ENCODE measurements at regions not wholly inside any gene's neighbourhood (a gene's known extent, or its start where the extent isn't known, plus 50 kb on each side); places are given as distances from the start of the nearest gene placed in this dataset.
"Not testable (repeated sequence)": the region's sequence is repeated elsewhere in the genome, so short reads cannot be mapped to it uniquely, and the experiment has no call there.

DNA sequence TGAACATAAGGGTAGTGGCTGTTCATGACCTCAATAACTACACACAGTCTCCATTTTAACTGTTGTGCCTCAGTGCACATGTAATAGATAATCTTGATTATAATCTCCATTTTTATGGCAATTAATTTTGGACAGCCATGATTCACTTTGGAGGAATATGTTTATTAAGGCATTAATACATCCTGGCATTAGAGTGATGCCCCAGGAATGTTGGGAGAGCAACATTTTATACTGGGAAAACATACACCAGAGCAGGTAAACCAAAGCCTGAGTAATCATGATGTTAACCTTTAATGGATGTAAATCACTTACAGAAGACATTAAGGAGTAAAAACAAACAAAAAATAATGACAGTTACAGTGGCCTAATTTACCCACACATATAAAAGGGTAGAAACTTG lies 886.3 kb upstream of the RAG2 start:
- DNase-seq (ENCODE audit: low read depth in 2 of 3, low spot score in 2 of 3): no peak

DNA sequence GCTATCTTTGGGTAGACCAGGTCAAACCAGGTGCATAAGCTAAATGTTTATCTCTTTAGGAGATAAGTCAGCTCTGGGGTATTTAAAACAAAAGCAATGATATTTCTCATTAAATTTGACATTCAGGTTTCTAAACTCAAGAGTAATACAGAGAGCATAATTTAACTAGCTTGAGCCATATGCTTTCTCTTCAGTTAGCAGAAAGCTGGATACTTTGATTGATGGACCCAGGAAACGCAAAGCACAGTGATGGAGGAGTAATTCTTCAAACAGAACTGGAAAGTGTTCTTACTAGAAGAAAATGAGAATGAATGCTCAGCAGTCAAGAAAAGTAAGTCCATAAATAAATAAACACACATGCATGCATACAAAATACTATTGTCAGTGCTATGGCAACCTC lies 885.7 kb upstream of the RAG2 start:
- no peak for DNase-seq (ENCODE audit: low read depth in 2 of 3, low spot score in 2 of 3)

DNA sequence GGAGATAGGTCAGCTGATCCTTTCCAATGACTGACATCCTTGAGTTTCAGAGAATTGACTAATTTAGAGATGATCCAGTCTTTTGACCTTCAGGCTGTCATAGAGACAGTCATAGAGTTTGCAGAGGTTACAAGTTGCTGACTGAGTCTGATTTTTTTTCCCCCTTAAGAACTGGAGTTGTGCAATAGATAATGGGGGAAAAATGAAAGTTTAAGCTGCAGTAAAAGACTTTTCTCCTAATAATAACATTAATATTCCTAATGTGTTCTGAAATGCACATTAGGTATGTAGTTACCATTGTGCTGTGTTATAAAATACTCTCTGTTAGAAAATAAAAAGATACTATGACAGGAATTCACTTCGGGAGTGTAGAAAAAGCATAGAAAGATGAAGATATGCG lies 876.9 kb upstream of the RAG2 start:
- no peak for DNase-seq (ENCODE audit: low read depth in 2 of 3, low spot score in 2 of 3)

DNA sequence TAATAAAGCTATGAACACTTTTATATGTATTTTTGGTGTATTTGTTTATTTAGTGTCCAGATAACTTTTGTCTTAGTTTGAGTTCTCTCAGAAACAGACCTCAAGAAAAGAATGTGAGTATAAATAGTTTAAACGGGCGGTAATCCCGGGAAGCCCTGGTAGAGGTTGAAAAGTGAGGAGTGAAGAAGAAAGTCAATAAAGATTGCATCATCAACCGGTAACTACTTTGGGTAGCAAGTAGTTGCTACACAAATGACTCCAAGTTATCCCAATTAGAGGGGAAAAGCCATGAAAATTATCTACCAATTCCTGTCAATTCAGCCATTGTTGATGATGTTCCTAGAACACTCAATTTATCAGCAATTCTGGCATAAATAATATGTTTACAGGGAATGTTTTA lies 870.3 kb upstream of the RAG2 start:
- no peak for DNase-seq (ENCODE audit: low read depth in 2 of 3, low spot score in 2 of 3)

DNA sequence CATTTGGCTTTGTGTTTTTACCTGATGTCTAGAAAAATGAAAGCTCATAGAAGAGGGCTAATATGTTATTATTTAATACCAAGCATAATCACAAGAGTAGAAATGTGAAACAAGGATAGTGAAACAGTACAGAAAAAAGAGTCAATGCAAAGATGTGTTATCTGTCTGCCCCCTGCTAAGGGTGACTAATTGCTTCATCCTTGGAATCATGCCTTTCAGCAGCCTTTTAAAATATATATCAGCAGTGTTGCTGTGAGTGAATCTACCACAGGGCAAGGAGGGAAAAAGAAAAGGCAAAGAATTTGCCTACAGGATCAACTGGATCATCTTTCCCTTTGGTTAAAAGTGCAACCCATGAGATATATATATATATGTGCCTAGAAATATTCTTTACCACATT lies 867.2 kb upstream of the RAG2 start:
- DNase-seq (ENCODE audit: low read depth in 2 of 3, low spot score in 2 of 3): no peak

DNA sequence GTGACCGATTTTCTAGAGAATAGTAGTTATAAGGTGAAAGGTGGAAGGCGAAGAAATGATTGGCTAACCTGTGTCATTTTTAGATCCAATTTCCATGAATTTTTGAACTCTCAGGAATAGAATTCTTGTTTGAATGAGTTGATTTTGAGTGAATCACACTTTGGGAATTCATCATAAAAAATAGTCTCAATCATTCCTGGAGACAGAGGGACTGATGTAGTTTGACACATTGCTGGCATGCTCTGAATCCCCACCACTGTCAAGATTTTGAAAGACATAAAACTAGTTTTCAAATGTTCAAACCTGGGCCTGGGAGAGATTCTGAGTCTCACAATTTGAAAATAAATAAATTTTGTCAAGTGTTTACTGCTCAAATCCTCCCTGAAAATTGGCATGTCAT lies 861.4 kb upstream of the RAG2 start:
- DNase-seq (ENCODE audit: low read depth in 2 of 3, low spot score in 2 of 3): no peak

DNA sequence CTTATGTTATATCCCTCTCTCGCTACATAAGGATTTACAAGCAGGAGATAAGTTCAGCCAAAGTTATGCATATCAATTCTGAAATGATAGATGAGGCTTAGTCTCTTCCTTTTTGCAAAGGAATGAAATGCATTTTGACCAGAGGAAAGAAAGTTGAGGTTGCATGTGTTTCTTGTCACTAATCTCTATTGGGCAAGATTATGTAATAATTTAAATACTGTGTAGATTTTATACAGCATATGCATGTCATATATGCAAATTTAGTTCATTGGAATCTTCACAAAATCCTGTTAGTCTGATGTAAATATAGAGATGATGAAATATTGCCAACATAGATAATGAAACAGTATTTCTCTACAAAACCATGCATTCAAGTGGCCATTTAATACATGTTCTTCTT lies 858.7 kb upstream of the RAG2 start:
- no peak for DNase-seq (ENCODE audit: low read depth in 2 of 3, low spot score in 2 of 3)

DNA sequence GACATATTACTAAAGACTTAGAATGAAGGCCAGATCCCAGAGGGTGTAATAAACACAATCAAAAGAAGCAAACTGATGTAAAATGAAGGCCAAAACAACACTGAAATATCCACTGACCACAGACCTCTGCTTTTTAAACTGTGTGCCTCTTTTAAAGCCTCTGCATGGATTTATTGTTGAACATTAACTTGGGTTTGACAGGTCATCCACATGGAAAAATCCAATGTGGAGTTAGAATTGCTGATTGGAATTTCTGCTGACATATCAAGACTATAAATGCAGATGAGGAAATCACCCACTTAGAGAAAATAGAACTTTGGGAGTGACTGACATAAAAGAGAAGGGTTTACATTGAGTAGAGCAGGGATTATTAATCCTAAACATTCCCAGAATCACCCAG lies 853.9 kb upstream of the RAG2 start:
- no peak for DNase-seq (ENCODE audit: low read depth in 2 of 3, low spot score in 2 of 3)

DNA sequence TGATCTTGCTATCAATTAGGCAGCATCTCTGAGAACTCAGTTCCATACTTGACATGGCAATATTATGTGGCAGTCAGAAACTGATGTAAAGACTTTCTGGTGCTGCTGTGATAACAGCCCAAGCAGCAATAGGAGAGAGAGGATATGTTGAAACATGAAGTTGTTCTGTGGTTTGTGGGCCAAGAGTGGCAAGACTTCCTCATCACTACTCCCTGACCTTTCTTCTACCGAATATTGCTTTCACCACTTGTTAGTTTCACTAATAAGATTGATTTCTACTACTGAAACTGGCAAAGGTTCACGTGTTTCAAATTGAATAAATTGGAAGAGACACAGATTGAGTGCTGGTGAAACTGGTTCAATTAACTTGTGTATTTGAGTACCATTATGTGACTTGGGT lies 852.6 kb upstream of the RAG2 start:
- DNase-seq (ENCODE audit: low read depth in 2 of 3, low spot score in 2 of 3): no peak

DNA sequence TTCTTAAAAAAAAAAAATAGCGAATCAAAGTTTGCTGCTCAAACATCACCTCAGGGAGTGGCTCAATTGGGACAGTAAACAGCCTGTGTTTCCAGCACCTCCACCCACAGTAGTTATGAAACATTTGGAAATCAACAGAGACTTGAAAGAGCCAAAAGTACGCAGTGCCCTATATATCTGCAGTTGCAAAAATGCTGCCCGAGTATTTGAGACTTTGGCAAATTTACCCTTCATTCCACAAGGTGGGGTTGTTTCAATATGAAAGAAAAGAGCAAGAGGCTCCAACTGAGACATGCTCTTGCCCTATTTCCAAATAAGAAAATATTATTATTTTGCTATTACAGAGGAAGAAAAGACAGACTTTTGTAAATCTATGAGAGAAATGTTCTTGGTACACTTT lies 851.1 kb upstream of the RAG2 start:
- DNase-seq (ENCODE audit: low read depth in 2 of 3, low spot score in 2 of 3): no peak

DNA sequence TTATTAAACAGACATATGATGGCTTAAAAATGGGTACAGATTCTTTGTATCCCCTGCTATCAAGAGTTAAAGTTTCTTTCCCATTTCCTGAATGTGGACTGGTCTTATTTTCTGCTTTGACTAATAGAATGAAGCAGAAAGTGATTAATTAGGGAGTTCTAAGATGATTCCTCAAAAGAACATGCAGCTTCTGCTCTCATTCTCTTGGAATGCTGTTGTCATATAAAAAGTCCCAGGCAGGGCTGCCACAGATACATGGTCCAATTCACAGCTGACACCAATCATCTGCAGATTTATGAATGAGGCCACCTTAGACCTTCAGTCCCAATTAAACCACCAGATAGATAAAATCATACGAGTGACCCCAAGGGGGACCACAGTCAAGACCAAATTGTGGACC lies 844.5 kb upstream of the RAG2 start:
- no peak for DNase-seq (ENCODE audit: low read depth in 2 of 3, low spot score in 2 of 3)

DNA sequence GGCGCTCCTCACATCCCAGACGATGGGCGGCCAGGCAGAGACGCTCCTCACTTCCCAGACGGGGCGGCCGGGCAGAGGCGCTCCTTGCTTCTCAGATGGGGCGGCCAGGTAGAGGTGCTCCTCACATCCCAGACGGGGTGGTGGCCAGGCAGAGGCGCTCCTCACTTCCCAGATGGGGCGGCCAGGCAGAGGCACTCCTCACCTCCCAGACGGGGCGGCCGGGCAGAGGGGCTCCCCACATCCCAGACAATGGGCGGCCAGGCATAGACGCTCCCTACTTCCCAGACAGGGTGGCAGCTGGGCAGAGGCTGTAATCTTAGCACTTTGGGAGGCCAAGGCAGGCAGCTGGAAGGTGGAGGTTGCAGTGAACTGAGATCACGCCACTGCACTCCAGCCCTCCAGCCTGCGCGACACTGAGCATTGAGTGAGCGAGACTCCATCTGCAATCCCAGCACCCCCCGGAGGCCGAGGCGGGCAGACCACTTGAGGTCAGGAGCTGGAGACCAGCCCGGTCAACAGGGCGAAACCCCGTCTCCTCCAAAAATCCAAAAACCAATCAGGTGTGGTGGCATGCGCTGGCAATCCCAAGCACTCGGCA lies 833.7 kb upstream of the RAG2 start:
- DNase-seq (ENCODE audit: low read depth in 2 of 3, low spot score in 2 of 3): not testable (repeated sequence)

DNA sequence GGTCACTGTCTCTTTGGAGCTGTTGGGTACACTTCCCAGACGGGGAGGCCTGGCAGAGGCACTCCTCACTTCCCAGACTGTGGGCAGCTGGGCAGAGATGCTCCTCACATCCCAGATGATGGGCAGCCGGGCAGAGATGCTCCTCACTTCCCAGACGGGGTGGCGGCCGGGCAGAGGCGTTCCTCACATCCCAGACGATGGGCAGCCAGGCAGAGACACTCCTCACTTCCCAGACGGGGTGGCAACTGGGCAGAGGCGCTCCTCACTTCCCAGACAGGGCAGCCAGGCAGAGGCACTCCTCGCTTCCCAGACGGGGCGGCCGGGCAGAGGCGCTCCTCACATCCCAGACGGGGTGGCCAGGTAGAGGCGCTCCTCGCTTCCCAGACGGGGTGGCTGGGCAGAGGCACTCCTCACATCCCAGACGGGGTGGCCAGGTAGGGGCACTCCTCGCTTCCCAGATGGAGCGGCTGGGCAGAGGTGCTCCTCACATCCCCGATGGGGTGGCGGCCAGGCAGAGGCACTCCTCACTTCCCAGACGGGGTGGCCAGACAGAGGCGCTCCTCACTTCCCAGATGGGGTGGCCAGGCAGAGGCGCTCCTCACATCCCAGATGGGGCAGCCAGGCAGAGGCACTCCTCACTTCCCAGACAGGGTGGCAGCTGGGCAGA lies 833.1 kb upstream of the RAG2 start:
- not testable (repeated sequence) for DNase-seq (ENCODE audit: low read depth in 2 of 3, low spot score in 2 of 3)

DNA sequence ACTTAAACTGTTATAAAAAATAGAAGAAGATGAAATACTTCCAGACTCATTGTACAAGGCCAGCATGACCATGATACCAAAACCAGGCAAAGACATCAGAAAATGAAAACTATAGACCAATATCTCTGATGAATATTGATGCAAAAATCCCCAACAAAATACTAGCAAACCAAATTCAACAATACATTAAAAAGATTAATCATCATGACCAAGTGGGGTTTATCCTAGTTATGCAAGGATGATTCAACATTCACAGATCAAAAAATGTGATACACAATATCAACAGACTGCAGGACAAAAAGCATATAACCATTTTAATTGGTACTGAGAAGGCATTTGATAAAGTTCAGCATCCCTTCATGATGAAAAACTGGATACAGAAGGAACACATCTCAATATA lies 824.5 kb upstream of the RAG2 start:
- no peak for DNase-seq (ENCODE audit: low read depth in 2 of 3, low spot score in 2 of 3)

DNA sequence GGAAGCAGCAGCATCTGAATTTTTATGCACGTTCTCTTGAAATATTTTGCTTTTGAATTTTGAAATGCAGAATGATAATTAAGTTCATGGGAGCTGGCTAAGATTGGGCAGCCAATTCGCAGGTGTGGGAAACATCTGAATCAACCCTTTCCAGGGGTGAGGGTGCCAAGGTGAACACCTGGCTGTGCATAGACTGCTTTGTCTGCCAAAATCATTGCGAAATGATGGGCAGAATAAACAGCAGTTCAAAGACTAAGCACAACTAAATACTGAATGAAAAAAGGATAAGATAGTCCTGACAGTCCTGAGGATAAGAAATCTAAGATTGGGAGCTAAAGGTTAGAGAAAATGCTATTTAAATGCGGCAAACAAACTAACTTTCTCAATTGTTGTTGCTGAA lies 813.3 kb upstream of the RAG2 start:
- DNase-seq (ENCODE audit: low read depth in 2 of 3, low spot score in 2 of 3): no peak

DNA sequence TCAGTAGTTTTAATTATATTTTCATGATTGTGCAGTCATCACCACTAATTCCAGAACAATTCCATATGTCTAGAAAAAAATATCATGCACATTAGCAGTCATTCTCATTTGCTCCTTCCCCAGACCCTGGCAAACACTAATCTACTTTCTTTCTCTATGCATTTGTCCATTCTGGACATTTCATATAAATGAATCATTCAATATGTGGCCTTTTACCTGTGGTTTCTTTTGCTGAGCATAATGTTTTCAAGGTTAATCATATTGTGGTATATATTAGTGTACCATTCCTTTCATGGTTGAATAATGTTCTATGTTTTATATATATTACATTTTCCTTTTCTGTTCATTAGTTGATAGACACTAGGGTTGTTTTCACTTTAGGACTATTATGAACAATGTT lies 811.1 kb upstream of the RAG2 start:
- no peak for DNase-seq (ENCODE audit: low read depth in 2 of 3, low spot score in 2 of 3)

DNA sequence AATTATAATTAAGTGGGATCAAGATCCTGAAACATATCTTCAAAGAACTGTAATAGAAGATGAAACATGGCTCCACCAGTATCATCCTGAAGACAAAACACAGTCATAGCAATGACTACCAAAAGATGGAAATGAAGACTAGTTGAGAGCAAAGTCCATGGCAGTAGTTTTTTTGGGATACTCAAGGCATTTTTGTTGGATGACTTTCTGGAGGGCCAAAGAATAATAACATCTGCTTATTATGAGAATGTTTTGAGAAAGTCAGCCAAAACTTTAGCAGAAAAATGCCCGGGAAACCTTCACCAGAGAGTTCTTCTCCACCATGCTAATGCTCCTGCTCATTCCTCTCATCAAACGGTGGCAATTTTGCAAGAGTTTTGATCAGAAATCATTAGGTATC lies 809.4 kb upstream of the RAG2 start:
- DNase-seq (ENCODE audit: low read depth in 2 of 3, low spot score in 2 of 3): no peak

DNA sequence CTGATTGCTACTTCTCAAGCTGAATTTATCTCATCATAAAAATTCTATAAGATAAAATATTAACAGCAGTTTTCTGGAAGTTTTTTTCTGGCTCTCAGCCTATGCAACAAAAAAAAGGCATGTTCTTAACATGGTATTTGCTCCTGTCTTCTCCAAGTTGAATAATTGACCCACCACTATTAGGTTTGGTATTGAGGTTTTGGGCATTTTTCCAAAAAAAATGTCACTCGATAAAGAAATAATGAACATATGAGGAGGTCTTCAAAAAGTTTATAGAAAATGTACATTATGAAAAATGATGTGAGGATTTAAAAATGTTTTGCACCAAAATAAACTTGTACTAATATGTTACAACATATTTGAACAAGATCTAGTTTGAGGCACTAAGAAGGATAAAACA lies 808.6 kb upstream of the RAG2 start:
- no peak for DNase-seq (ENCODE audit: low read depth in 2 of 3, low spot score in 2 of 3)

DNA sequence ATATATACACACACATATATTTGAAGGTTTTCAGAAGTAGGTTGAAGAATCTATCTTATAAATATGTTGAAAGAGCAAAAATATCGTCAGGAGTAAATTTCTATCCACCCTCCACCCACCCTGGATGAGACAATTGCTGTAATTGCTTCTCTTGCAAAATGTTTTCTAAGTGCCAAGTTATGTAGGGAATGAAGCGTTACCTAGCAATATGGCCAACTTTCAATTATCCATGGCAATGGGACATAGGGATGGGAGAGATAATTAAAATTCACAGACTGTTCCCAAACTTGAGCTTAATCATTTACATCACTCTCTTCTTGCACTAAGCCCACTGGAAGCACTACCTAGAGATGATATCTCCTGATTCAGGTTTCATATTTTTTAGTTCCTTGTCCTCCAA lies 806.2 kb upstream of the RAG2 start:
- no peak for DNase-seq (ENCODE audit: low read depth in 2 of 3, low spot score in 2 of 3)

DNA sequence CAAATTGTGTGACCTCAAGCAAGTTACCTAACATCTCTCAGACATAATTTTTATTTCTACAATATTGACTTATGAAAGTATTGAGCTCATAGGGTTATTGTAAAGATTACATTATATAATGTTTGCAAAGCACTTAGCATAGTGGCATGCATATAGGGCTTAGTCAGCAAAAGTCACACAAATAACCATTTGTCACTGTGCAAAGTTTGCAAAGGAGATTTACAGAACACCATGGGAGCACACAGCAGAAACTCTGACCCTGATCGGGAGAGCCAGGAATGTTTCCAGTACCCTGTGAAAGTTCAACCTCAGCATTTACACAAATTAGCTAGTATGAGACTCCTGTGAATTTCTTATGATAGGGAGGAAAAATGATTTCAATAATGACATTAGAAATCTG lies 804.6 kb upstream of the RAG2 start:
- DNase-seq (ENCODE audit: low read depth in 2 of 3, low spot score in 2 of 3): no peak

DNA sequence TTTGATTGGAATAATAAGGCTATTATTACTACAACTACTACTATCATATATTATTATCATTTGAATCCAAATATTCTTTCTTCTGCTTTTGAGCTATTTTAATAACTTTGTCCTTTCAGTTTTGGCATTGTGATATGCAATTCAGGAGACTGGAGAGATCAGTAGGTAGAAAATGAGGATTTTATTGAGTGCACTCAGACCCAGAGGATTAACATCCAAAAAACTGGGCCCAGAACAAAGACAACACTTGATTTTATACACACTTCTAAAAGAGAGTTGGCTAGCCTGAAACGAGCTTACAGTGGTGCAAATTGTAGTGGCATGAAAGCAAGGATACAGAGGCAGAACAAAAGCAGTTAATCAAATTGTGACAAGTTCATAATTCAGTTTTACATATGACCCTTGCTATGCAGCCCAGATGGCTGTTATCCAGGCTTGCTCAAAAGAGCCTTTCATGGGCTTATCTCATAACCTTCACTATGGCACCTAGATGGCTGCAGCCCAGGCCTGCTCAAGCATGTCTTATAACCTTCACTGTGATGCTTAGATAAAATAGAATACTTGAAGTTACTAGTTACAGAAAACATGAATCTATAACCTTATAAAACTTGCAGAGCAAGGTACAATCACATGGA lies 796.3 kb upstream of the RAG2 start:
- DNase-seq (ENCODE audit: low read depth in 2 of 3, low spot score in 2 of 3): no peak

DNA sequence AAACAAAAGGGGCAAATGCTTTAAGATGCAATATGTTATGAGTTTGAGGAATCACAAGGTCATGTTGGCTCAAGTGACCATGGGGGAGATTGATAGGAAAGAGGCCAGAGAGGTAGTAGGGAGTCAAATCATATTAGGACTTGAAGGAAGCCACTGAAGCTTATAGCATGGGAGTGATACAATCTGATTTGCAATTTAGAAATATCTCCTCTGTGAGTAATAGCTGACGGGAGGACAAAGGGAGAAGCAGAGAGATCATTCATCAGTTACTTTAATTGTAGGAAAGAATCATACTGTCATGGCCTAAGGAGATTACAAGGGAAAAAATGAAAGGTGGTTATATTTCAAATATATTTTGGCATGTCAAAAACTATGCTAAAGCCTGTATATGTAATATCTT lies 793.6 kb upstream of the RAG2 start:
- DNase-seq (ENCODE audit: low read depth in 2 of 3, low spot score in 2 of 3): no peak

DNA sequence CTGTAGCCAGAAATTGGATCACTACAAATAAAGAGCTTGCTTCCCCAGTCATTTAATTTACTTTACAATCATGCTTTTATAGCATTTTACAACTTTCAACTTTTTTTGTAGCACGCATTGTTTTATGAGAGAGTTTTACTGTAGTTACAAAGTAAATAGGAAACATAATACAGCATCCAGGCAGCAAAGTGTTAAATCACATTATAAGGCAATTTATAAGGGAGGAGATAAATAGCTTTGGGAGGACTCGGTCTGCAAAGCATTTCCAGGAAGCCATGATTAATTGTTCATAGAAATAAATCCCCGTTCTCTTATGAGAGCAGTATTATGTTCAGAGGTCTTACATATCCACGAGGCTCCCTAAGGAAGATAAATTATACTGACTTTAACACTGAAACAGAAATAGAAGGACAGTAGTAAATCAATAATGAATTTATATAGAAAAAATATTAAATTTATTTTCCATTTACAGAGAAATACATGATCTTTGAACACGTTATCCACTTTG lies 792.6 kb upstream of the RAG2 start:
- no peak for DNase-seq (ENCODE audit: low read depth in 2 of 3, low spot score in 2 of 3)
